ENCODE measurements at regions not wholly inside any gene's neighbourhood (a gene's known extent, or its start where the extent isn't known, plus 50 kb on each side); places are given as distances from the start of the nearest gene placed in this dataset.

DNA sequence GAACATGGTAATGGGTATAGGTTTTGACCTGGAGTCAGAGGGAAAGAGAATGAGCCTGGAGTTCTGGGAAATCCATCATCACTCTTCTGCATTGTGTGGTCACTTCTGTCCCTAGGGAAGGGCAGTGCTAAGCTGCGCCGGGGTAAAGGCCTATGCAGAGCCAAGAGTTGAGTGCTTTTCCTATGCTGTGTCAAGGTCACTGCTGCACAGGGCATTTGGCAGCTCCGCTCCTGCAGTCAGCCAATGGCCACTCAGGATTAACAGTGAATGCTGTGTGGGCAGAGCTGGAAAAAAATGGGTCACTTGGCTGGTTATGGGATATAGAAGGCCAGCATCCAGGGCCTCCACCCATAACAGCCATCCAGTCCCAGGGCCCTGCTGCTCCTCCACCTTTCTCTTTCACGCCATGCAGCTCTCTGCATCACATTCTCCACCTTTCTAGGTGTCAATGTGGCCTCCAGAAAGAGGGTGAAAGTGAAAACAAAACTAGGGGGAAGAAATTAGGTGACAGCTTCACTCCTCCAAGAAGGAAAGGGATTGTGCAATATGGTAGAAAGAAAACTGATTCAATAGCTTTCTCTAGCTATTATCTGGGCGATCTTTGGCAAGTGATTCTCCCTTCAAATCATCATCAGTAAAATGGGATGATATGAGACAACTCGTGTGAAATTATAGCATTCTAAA lies 279.3 kb upstream of the ANKRD55 start:
- no peak for DNase-seq

DNA sequence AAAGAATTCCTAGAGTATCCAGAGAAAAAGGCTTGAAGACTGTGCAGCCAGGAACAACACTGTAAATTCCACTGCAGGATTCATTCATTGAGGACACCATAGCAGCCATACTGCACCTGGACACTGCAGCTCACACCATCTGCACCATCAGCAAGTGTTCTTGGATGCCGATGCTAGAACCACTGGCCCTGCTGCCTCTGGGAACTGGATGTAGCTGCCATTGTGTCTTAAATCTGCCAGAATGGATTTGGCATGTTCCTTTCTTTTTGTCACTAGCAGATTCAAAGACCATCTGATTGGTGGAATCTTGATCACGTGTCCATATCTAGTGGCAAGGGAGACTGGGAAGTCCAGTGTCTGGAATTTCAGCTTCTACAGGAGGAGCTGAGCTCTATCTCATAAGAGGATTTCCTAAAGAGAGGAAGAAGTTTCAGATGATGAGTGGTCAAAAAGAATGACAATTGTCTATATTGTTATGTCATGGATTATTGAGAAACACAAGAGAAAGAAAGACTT lies 278.3 kb upstream of the ANKRD55 start:
- no peak for DNase-seq

GRCh38 chr5:56508249-56508648 lies 275.1 kb upstream of the ANKRD55 start:
- no peak for DNase-seq

DNA sequence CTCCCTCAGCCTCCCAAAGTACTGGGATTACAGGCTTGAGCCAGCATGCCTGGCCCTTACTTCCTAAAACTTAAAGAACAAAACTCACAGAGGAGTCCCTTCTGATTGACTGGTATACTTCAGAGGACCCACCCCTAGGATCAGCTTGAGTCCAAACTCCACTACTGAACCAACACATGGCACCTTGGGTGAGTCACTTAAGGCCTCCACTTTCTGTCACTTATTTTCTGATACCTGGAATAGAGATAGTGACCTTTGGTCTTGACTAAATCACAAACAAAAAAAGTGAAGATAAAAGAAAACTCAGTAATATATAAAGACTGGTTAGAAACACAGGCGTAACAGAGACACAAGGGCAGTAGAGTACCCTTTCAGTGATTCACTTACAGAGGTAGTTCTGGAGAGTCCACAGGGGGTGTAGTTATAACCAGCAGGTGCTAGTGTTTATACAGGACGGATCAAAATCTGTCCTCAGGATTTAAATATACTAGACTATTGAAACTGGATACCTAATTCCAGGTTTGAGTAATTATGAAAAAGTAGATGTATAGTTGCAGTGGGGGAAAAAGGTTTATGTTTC lies 274.3 kb upstream of the ANKRD55 start:
- DNase-seq, result no peak

GRCh38 chr5:56506211-56506965 lies 273.3 kb upstream of the ANKRD55 start:
- peak; percentile 83 for DNase-seq

- no peak for DNase-seq
These were observed 270.8 kb upstream of the ANKRD55 start for GRCh38 chr5:56503929-56504328.

- no peak for DNase-seq
These were observed 268.8 kb upstream of the ANKRD55 start for GRCh38 chr5:56501781-56502557.

DNA sequence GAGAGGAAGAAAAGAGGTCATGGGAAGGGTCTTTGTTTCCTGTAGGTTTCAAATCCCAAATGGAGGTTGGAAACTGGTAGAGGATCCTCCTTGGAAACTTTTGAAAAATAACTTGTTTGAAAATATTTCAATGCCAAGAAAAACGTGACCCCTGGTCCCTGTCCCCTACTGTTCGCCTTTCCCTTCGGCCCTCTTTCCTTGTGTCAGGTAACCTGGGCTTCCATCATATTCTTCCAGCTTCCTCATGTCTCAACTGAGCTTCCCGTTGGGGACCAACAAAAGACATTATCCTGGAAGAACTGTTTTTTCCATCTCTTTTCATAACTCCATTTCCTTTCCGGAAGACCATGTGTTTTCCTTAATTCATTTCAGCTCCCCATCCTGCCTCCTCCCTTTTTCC lies 266.8 kb upstream of the ANKRD55 start:
- DNase-seq, result no peak

GRCh38 chr5:56499491-56499890 lies 266.4 kb upstream of the ANKRD55 start:
- no peak for DNase-seq

DNA sequence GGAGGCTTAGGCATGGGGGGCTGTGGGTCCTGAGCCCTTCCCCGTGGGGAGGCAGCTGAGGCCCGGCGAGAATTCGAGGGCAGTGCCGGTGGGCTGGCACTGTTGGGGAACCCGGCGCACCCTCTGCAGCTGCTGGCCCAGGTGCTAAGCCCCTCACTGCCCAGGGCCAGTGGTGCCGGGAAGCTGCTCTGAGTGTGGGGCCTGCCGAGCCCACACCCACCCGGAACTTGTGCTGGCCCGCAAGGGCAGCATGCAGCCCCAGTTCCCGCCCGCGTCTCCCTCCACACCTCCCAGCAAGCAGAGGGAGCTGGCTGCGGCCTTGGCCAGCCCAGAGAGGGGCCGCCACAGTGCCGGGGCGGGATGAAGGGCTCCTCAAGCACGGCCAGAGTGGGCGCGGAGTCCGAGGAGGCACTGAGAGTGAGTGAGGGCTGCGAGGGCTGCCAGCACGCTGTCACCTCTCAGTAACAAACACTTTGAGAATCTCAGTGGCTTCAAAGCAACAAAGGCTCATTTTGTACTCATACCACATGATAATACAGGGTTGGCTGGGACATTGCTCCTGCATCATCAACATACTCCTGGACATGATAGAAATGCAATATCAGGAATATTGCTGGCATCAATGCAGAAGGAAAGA lies 265.7 kb upstream of the ANKRD55 start:
- DNase-seq, result no peak

- no peak for DNase-seq
These were observed 263.5 kb upstream of the ANKRD55 start for GRCh38 chr5:56496581-56497063.

DNA sequence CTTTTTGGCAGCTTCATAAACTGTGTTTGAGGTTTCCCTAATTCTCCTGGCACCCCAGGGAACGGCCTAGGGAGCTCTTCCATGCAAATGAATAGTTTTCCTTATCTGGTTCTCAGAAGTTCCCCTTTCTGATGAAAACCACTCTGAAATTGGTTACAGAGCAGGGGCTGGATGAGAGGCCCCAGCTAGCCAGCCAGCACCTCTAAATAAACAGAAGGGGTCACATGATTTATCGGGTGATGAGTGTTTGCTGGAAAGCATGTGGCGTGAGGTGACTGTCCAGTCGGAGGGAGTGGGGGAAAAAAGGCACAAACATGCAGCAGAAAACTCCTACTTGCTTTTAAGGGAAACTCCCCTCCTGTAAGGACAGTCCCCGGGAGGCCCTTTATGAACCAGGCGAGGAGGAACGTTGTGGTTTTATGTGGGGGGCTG lies 261.2 kb upstream of the ANKRD55 start:
- peak; percentile 50 for DNase-seq

- DNase-seq, result no peak
These were observed 260.6 kb upstream of the ANKRD55 start for GRCh38 chr5:56493766-56494165.

DNA sequence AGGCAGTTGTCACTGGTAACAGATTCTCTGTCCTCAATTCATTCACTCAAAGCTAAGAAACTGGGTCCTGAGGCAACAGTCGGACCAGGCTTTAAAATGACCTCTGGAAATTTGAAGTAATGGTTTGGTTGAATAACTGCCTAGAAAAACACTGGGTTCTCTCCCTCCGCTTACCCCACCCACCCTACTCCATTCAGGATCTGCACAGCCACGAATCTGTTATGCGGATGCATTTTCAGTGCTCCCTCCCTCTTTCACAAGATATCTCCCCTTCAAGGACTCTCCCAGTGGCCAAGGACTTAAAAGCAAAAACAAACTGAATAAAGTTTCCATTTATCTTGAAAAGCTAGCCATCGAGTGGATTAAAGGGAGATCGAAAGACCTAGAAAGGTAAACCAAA lies 260.2 kb upstream of the ANKRD55 start:
- DNase-seq, result no peak

DNA sequence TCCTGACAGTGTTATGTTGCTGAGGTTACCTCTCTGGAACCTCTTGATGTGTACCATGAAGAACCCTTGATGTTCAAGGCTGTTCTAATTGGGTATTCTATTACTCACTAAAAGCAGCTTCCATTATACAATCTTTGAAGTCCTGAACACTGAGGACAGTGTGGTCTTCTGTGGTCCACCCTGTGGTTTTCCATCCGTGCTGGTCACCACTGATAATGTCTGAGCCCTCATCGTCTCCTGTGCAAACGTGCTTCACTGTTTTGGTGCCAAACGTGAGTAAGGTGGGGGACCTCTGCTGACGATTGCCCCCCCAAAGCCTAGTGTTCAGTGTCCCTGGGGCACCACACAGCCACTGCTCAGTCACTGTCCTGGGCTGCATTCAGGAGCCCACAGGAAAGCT lies 259.7 kb upstream of the ANKRD55 start:
- DNase-seq, result no peak

DNA sequence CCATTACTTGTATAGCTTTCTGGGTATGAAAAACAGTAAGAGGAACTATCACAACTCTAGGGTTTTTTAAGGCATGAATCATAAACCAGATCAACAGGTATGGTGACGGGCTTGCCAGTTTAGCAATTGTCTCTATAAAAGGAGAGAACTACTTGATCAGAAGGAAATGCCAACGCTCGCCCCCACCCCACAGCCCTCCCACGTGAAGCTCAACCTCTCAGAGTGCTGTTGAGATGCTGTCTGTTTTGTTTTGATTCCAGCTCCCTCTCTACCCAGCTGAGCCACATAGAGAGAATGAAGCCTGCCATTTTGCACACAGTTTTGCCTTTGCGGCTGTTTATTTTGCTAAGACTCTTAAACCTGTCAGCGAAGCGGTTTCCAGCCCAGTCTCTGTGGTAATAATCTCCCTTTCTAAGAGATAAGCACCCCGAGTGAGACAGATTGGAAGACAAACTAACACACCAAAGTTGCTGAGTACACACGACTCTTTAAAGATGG lies 257.9 kb upstream of the ANKRD55 start:
- no peak for DNase-seq

GRCh38 chr5:56489272-56489671 lies 256.1 kb upstream of the ANKRD55 start:
- no peak for DNase-seq

GRCh38 chr5:56487528-56488115 lies 254.5 kb upstream of the ANKRD55 start:
- DNase-seq, result no peak

- DNase-seq, result no peak
These were observed 249.2 kb upstream of the ANKRD55 start for GRCh38 chr5:56482363-56482762.

DNA sequence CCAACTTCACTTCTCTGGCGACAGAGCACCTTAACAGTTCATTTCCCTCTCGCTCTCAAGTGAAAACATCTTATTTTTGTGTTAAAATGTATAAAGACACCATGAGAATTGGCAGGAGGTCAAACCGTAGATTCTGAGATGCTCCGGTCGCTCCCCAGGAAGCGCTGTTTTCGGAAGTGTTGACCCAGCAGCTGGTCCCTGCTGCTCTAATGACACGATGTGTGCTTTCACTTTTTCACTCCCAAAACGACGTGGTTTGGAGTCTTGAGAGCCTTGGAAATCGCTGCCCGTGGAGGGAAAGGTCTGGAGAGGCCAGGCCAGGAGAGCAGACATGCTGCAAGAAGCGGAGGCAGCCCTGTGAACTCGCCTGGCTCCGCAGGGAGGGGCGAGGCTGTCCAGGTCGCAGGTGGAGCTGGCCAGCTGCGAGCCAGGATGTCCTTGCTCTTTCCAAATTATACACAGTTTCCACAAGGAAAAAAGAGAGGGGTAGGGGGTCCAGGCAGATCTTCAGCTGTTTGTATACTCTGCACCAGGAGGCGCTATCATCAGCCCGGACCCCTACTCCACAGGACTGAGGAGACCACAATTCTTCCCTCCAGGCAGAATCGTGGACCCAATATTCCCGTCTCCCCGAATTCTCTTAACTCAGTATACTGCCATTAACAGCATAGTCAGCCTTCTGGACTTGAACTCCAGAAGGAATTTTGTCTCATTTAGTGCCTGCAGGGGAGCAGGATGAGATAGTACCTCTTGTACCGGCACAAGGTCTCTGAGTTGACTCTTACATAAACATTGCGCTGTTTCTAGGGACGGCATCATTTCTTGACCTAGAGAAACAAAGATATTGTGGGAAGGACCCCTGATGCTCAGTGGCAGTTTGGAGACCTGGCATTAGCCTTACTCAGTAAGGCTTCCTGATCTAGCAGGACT lies 248.6 kb upstream of the ANKRD55 start:
- peak; percentile 43 for DNase-seq
